ENCODE measurements at regions not wholly inside any gene's neighbourhood (a gene's known extent, or its start where the extent isn't known, plus 50 kb on each side); places are given as distances from the start of the nearest gene placed in this dataset.

DNA sequence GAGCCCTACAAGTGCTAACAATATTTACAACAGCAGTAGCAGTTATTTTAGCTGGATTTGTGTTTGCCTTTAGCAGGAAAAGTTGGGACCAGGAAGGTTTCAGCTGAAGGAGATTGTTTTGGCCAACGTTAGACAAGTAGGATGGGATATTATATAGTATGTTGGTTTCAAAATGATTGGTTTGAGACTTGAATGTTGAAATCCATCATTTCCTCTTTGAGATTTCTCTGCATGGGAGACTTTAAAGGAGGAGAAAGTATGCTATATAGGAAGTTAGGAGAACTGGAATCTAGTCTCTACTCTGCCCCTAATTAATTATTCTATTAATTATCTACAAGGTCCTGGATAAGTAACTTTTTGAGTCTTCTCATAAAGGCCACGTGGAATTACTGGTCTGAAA is 263.8 kb downstream of the PTEN start:
- TF ChIP-seq, protein P1, sequence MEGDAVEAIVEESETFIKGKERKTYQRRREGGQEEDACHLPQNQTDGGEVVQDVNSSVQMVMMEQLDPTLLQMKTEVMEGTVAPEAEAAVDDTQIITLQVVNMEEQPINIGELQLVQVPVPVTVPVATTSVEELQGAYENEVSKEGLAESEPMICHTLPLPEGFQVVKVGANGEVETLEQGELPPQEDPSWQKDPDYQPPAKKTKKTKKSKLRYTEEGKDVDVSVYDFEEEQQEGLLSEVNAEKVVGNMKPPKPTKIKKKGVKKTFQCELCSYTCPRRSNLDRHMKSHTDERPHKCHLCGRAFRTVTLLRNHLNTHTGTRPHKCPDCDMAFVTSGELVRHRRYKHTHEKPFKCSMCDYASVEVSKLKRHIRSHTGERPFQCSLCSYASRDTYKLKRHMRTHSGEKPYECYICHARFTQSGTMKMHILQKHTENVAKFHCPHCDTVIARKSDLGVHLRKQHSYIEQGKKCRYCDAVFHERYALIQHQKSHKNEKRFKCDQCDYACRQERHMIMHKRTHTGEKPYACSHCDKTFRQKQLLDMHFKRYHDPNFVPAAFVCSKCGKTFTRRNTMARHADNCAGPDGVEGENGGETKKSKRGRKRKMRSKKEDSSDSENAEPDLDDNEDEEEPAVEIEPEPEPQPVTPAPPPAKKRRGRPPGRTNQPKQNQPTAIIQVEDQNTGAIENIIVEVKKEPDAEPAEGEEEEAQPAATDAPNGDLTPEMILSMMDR (IDR thresholded peaks at IDR 0.05; ENCODE audit: low read depth, low read length) = no peak
- TF ChIP-seq, protein P2, sequence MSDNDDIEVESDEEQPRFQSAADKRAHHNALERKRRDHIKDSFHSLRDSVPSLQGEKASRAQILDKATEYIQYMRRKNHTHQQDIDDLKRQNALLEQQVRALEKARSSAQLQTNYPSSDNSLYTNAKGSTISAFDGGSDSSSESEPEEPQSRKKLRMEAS (IDR thresholded peaks at IDR 0.05; ENCODE audit: low read depth, low read length) = no peak
- TF ChIP-seq POLR2A (IDR thresholded peaks at IDR 0.05; ENCODE audit: extremely low read depth, insufficient read length) = no peak

All from NB4 (cell line).